ENCODE measurements at regions not wholly inside any gene's neighbourhood (a gene's known extent, or its start where the extent isn't known, plus 50 kb on each side); places are given as distances from the start of the nearest gene placed in this dataset.

DNA sequence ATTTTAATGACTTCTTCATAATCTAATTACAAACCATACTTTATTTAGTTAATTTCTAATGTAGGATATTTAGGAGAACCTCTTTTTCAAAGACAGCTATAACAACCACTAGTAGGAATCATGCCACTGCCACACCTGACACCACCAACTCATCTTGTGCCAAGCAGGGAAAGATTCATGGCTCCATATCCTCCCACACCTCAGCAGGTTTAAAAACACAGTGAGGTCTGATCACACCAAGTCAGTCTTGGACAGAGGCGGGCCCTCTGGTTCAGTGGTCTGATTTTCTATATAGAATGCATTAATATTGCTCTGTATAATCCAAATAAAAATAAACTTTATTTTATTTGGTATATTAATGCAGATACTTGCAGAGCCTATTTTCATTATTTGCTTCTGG lies 227.7 kb upstream of the TTC29 start:
- H3K4me3 Mint-ChIP-seq: no peak overlapping the region
- no peak for ATAC-seq (ENCODE audit: low read depth)
- H3K27ac Mint-ChIP-seq: no peak overlapping the region
- H3K36me3 Mint-ChIP-seq: no peaks in the 10 kb centered on the region
- no peak for DNase-seq
- H3K4me1 Mint-ChIP-seq: no peaks in the 10 kb centered on the region
- no peaks in the 10 kb centered on the region for H3K27me3 Mint-ChIP-seq
- no peaks in the 10 kb centered on the region for H3K9me3 Mint-ChIP-seq
- POLR2A ChIA-PET: no interaction called here

- POLR2A ChIA-PET: no interaction called here
- no peak for ATAC-seq (ENCODE audit: low read depth)
- H3K4me3 Mint-ChIP-seq: no peak overlapping the region
- no peaks in the 10 kb centered on the region for H3K36me3 Mint-ChIP-seq
- no peaks in the 10 kb centered on the region for H3K9me3 Mint-ChIP-seq
- no peak for DNase-seq
- H3K4me1 Mint-ChIP-seq: no peaks in the 10 kb centered on the region
- H3K27ac Mint-ChIP-seq: no peak overlapping the region
- no peaks in the 10 kb centered on the region for H3K27me3 Mint-ChIP-seq
Measured at GRCh38 chr4:147173797-147174432, 228.3 kb upstream of the TTC29 start.

DNA sequence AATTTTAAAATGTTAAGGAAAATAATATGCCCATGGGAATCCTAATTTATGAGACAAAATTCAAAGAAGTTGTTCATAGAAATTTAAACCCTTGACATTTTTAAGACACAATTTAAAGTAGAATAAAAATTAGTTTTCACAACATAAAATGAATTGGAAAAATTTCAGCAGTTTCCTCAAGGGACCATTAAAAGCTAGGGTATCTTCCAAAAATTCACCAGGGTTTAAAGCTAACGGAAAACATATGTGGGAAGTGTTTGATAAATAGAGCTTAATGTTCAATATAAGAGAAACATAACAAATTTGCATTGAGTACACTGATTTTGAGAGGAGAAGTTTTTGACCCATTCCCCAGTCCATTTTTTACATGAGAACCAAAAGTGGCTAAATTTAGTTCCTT lies 228.9 kb upstream of the TTC29 start:
- Mint-ChIP-seq H3K4me3 (no peak overlapping the region), H3K27ac (no peak overlapping the region), H3K36me3 (no peaks in the 10 kb centered on the region), H3K4me1 (no peaks in the 10 kb centered on the region), H3K9me3 (no peaks in the 10 kb centered on the region), H3K27me3 (no peaks in the 10 kb centered on the region)
- POLR2A ChIA-PET: no interaction called here
- ATAC-seq (ENCODE audit: low read depth) (no peak), DNase-seq (no peak)

GRCh38 chr4:147175460-147176025 lies 229.9 kb upstream of the TTC29 start:
- no peaks in the 10 kb centered on the region for H3K4me1 Mint-ChIP-seq
- no peaks in the 10 kb centered on the region for H3K9me3 Mint-ChIP-seq
- DNase-seq (no peak), ATAC-seq (ENCODE audit: low read depth) (no peak)
- no peaks in the 10 kb centered on the region for H3K27me3 Mint-ChIP-seq
- H3K4me3 Mint-ChIP-seq: no peak overlapping the region
- no peak overlapping the region for H3K27ac Mint-ChIP-seq
- no peaks in the 10 kb centered on the region for H3K36me3 Mint-ChIP-seq
- POLR2A ChIA-PET: no interaction called here

- no peak overlapping the region for H3K27ac Mint-ChIP-seq
- no peaks in the 10 kb centered on the region for H3K4me1 Mint-ChIP-seq
- no peak overlapping the region for H3K4me3 Mint-ChIP-seq
- no peaks in the 10 kb centered on the region for H3K36me3 Mint-ChIP-seq
- H3K27me3 Mint-ChIP-seq: no peaks in the 10 kb centered on the region
- no peak for DNase-seq
- H3K9me3 Mint-ChIP-seq: no peaks in the 10 kb centered on the region
- no peak for ATAC-seq (ENCODE audit: low read depth)
- POLR2A ChIA-PET: no interaction called here
Measured at GRCh38 chr4:147182041-147182440, 236.4 kb upstream of the TTC29 start.

- H3K9me3 Mint-ChIP-seq: peaks cover 3% of the 10 kb centered on the region
- no peak for ATAC-seq (ENCODE audit: low read depth)
- DNase-seq: no peak
- H3K27ac Mint-ChIP-seq: no peak overlapping the region
- POLR2A ChIA-PET: no interaction called here
- no peaks in the 10 kb centered on the region for H3K27me3 Mint-ChIP-seq
- H3K36me3 Mint-ChIP-seq: no peaks in the 10 kb centered on the region
- no peak overlapping the region for H3K4me3 Mint-ChIP-seq
- H3K4me1 Mint-ChIP-seq: no peaks in the 10 kb centered on the region
Measured at GRCh38 chr4:147192679-147193078, 247.0 kb upstream of the TTC29 start.

DNA sequence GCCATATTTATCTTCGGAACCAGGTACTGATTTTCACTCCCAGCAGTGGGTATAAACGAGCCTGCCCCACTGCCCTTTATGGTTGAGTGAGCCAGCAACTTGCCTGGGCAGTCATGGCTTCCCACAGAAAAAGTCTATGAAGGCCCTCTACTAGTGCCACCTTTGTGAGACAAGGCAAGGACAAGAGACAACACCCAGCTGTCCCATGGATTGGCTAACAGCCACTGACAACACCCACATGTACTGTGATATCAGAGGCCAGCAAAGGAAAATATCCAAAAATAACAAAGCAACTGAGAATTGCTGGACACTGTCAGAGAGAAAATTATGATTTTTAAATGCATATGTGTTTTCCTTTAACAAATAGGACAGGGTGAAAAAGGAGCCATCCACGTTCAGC lies 248.4 kb upstream of the TTC29 start:
- H3K4me3 Mint-ChIP-seq: no peak overlapping the region
- DNase-seq (no peak), ATAC-seq (ENCODE audit: low read depth) (no peak)
- H3K9me3 Mint-ChIP-seq: no peaks in the 10 kb centered on the region
- no peak overlapping the region for H3K27ac Mint-ChIP-seq
- H3K36me3 Mint-ChIP-seq: no peaks in the 10 kb centered on the region
- no peaks in the 10 kb centered on the region for H3K27me3 Mint-ChIP-seq
- POLR2A ChIA-PET: no interaction called here
- H3K4me1 Mint-ChIP-seq: no peaks in the 10 kb centered on the region

DNA sequence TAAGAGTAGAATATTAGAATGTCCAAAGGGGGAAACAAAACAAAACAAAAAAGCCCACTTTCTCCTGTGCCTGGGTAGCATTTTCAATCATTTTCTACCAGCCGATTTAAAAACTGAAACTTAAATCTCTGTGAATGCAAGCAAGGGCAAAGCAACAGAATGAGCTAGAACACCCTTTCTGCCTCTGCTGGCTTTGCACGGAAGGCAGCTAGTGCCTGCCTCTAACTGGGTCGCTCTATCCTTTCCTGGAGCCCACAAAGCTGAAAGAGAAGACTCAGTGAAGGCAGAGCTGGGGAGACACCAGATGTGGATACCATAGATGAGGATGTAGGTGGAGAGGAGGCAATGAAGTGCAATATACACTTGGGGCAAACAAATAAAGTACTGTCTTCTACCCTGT lies 248.9 kb upstream of the TTC29 start:
- H3K36me3 Mint-ChIP-seq: no peaks in the 10 kb centered on the region
- POLR2A ChIA-PET: no interaction called here
- H3K9me3 Mint-ChIP-seq: no peaks in the 10 kb centered on the region
- no peak overlapping the region for H3K4me3 Mint-ChIP-seq
- DNase-seq: no peak
- no peaks in the 10 kb centered on the region for H3K4me1 Mint-ChIP-seq
- no peak overlapping the region for H3K27ac Mint-ChIP-seq
- H3K27me3 Mint-ChIP-seq: no peaks in the 10 kb centered on the region
- ATAC-seq (ENCODE audit: low read depth): no peak

DNA sequence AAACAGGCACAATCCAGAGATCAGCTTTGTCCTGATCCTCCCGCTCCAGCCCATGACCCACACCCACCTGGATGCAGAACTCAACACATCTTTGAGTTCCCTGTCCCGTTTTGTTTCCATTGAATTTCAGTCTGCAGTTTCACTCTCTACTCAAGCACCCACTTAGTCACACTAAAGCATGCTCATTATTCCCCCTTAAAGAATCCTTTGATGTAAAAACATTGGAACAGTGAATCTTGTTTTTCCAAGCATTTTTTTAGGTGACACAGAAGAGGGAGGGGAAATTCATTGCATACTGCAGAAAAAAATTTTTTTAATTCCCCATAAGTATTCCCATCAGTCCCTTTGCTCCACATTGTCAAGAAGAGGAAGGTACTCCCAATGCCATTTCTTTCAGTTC lies 249.7 kb upstream of the TTC29 start:
- Mint-ChIP-seq H3K4me3 (no peak overlapping the region), H3K9me3 (no peaks in the 10 kb centered on the region), H3K27ac (no peak overlapping the region)

GRCh38 chr4:147198411-147199051 lies 252.9 kb upstream of the TTC29 start:
- H3K4me1 Mint-ChIP-seq: peaks cover 2% of the 10 kb centered on the region
- ATAC-seq (ENCODE audit: low read depth): no peak
- no peaks in the 10 kb centered on the region for H3K9me3 Mint-ChIP-seq
- H3K27me3 Mint-ChIP-seq: no peaks in the 10 kb centered on the region
- no peaks in the 10 kb centered on the region for H3K36me3 Mint-ChIP-seq
- no peak for DNase-seq
- no peak overlapping the region for H3K4me3 Mint-ChIP-seq
- H3K27ac Mint-ChIP-seq: no peak overlapping the region
- POLR2A ChIA-PET: no interaction called here

More for the DNA sequence above, 249.7 kb upstream of the TTC29 start:
- H3K27me3 Mint-ChIP-seq: no peaks in the 10 kb centered on the region
- ATAC-seq (ENCODE audit: low read depth): no peak
- H3K36me3 Mint-ChIP-seq: no peaks in the 10 kb centered on the region
- no peak for DNase-seq
- H3K4me1 Mint-ChIP-seq: no peaks in the 10 kb centered on the region
- POLR2A ChIA-PET: no interaction called here

- POLR2A ChIA-PET: no interaction called here
- no peak overlapping the region for H3K4me3 Mint-ChIP-seq
Measured at GRCh38 chr4:147201016-147201415, 255.4 kb upstream of the TTC29 start.

GRCh38 chr4:147206807-147207206 lies 261.1 kb upstream of the TTC29 start:
- DNase-seq (no peak), ATAC-seq (ENCODE audit: low read depth) (no peak)
- Mint-ChIP-seq H3K27ac (no peak overlapping the region), H3K36me3 (no peaks in the 10 kb centered on the region), H3K27me3 (no peaks in the 10 kb centered on the region), H3K9me3 (peaks cover 1% of the 10 kb centered on the region), H3K4me3 (no peak overlapping the region), H3K4me1 (no peaks in the 10 kb centered on the region)
- POLR2A ChIA-PET: no interaction called here

More at GRCh38 chr4:147201016-147201415, 255.4 kb upstream of the TTC29 start:
- H3K4me1 Mint-ChIP-seq: peaks cover 2% of the 10 kb centered on the region
- H3K27ac Mint-ChIP-seq: no peak overlapping the region
- ATAC-seq (ENCODE audit: low read depth) (no peak), DNase-seq (no peak)
- no peaks in the 10 kb centered on the region for H3K9me3 Mint-ChIP-seq
- H3K36me3 Mint-ChIP-seq: no peaks in the 10 kb centered on the region
- no peaks in the 10 kb centered on the region for H3K27me3 Mint-ChIP-seq

DNA sequence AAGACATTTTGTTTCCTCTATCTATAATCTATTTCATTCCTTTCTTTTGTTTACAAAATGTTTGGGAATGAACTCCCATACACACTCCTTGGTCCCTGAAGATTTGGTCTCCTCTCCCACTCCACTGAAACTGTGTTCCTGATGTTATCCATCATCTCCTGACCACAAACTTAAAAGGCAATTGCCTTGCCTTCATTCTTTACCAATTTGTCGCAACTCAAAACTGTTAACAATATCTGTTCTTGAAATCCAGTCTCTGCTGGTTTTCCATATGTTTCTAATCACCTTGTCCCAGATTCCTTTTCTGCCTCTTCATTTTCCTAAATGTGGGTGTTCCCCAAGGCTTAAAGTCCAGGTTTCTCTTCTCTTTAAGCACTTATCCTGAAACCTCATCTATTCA lies 262.2 kb upstream of the TTC29 start:
- POLR2A ChIA-PET: no interaction called here
- no peak overlapping the region for H3K27ac Mint-ChIP-seq
- H3K36me3 Mint-ChIP-seq: no peaks in the 10 kb centered on the region
- ATAC-seq (ENCODE audit: low read depth): no peak
- peaks cover 1% of the 10 kb centered on the region for H3K9me3 Mint-ChIP-seq
- DNase-seq: no peak
- no peaks in the 10 kb centered on the region for H3K4me1 Mint-ChIP-seq
- H3K4me3 Mint-ChIP-seq: no peak overlapping the region
- no peaks in the 10 kb centered on the region for H3K27me3 Mint-ChIP-seq

DNA sequence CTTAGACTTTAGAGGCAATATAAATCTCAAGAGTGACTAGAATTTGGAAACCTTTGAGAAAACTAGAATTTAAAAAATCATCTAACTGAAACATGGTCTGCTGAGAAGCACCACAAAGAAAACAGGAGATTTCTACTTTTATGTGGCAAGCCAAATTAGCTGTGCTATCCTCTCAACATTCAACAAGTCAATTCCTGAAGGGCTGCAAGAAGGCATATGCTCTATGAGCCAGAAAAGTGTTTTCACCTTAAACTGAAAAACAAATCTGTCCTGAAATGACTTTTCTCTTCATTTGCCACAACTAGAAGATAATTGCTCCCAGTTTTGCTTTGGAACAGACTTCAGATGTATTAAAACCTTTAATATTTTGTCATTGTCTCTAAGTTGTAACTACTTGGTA lies 263.2 kb upstream of the EDNRA start:
- ATAC-seq (ENCODE audit: low read depth): no peak
- Mint-ChIP-seq H3K36me3 (no peaks in the 10 kb centered on the region), H3K27me3 (no peaks in the 10 kb centered on the region), H3K4me1 (no peaks in the 10 kb centered on the region), H3K27ac (no peak overlapping the region), H3K9me3 (no peaks in the 10 kb centered on the region), H3K4me3 (no peak overlapping the region)
- POLR2A ChIA-PET: no interaction called here
- DNase-seq: no peak

Data from activated naive CD8-positive, alpha-beta T cell treated with anti-CD3 and anti-CD28 coated beads, Interleukin-2, amount 10 ng/mL, durations not matched to agents 7 days and 5 days (primary cell).